NOMO-1 (cell line): ENCODE measurements at regions not wholly inside any gene's neighbourhood (a gene's known extent, or its start where the extent isn't known, plus 50 kb on each side); places are given as distances from the start of the nearest gene placed in this dataset.
"Not testable (repeated sequence)": the region's sequence is repeated elsewhere in the genome, so short reads cannot be mapped to it uniquely, and the experiment has no call there.

Experiments
- DNase-seq, 2 experiments: peaks; one replicate each; lab custom pipeline; 2025; ENCODE audit not compliant: unreplicated experiment in 2 of 2; lab: John Stamatoyannopoulos, UW

DNA sequence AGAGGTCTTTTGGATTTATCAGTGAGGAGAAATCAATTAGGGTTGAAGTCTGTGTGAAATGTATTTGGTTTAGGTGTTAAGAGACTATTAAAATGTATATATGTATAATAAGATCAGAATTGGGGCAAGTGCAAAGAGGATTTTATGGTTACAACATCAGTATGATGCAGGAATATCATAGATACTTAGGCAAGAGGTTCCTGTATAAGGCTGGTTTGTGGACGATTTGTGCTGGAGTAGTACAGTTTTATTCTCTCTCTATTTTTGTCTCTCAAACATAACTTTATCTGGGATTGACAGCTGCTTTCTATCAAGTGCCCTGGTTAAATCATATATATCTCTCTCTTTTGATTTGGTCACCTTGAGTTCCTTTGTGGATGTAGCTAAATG lies 142.5 kb downstream of the CTH start:
- no peak for DNase-seq

DNA sequence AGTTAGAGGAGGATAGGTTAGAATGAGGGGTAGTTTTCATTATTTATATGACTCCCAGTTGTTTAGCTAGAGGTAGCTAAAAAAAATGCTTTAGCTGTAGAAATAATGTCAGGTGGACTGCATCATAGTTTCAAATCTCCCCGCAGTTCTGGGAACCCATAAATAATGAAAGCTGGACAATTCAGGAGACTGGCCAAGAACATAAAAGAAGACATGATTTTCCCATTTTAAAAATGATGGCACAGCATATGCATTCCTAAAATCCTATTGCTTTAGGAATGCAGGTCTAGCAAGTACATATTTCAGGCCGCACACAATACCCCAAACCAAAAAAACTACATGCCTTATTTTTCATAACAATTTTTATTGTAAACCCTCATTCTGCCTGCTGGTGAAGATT lies 143.3 kb downstream of the CTH start:
- no peak for DNase-seq

DNA sequence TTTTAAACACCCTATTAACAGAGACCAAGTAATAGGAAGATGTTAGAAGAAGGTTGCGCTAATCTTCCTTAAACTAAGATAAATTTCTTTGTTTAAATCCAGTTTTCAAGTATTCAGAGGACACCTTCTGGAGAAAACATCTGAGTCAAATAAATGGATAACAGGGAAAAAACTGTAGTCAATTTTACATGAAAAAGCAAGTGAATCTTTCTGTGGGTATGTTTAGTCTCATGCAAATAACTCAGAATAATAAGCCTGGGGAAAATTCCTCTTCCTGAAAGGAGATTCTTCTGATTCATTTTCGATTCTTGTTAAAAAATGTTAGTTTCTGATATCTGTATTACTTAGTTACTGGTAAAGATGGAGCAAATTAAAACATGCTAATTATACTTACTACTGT lies 145.5 kb downstream of the CTH start:
- no peak for DNase-seq

GRCh38 chr1:70567167-70567566 lies 156.1 kb downstream of the CTH start:
- DNase-seq: no peak

- DNase-seq: no peak
These were observed 160.1 kb downstream of the CTH start for GRCh38 chr1:70571191-70571590.

DNA sequence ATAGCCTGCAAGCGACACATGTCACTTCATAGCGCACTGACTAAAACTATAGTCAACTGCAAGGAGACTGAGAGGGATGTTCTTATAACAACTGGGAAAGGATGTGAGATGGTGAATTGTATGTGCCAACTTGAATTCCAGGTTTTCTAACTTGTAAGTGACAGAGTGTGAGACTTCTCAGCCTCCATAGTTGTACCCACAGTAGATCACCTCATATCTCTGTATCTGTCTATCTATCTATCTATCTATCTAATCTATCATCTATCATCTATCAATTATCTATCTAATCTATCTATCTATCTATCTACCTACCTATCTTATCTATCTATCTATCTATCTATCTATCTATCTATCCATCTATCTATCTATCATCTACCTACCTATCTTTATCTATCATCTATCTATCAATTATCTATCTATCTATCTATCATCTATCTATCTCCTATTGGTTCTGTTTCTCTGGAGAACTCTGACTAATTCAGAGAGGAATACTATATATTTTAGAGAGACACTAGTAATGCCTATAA lies 162.3 kb downstream of the CTH start:
- no peak for DNase-seq

DNA sequence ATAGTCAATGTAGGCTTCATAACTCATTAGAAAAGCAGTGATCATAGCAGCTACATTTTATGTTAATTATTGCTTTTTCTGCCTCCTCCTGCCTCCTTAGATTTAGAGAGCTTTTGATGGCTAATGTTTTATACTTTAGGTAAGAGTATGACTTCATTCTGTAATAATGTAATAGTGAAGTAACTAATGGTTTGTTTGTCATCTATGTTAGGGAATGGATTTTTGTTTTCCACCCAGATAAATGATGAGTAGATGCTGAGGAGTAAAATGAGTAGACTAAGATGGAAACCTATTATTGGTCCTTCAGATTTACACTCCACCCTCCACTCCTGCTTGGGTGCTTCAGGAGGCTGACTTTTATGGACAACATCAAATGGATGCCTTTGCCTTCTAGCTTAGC lies 170.6 kb downstream of the CTH start:
- no peak for DNase-seq

DNA sequence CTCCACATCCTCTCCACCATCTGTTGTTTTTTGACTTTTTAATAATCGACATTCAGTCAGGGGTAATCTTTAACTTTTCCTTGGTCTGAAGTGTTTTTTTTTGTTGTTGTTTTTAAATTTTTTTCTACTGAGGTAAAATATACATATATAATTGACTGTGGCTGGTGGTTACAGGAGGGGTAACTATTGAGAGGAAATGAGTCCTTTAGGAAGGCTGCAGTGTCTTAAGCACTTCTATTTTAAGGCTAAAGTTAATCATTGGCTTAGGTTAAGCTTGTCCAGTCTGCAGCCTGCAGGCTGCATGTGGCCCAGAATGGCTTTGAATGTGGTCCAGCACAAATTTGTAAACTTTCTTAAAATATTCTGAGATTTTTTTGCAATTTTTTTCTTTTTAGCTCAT lies 172.5 kb downstream of the CTH start:
- DNase-seq: no peak

- DNase-seq: no peak
These were observed 175.0 kb downstream of the CTH start for GRCh38 chr1:70586046-70586445.

DNA sequence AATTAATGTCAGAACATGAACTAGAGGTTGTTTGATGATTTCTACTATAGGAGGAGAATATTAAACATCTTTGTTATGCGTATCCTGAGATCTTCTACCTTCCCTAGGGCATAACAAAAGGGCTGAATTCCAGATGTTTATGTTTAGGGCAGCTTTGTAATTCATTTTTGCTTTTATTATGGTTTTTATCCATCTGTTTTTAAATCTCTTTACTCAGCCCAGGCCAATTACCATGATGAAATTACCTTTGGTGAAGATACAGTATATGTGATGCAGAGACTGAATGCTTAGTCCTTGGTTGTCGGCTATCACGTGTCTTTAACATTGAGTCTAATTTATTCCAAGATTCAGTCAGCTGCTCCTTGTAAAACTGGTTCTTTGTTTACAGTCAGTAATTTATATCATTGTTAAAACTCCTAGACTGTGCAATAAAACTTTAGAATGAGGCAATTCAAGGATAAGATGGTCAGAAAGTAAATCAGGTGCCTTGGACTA lies 176.9 kb downstream of the CTH start:
- DNase-seq: no peak

GRCh38 chr1:70593551-70593950 lies 182.5 kb downstream of the CTH start:
- not testable (repeated sequence) for DNase-seq

- DNase-seq: no peak
These were observed 197.7 kb downstream of the CTH start for GRCh38 chr1:70608815-70609214.

DNA sequence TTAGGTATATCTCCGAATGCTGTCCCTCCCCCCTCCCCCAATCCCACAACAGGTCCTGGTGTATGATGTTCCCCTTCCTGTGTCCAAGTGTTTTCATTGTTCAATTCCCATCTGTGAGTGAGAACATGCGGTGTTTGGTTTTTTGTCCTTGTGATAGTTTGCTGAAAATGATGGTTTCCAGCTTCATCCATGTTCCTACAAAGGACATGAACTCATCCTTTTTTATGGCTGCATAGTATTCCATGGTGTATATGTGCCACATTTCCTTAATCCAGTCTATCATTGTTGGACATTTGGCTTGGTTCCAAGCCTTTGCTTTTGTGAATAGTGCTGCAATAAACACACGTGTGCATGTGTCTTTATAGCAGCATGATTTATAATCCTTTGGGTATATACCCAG lies 199.1 kb downstream of the CTH start:
- not testable (repeated sequence) for DNase-seq

- DNase-seq: no peak
These were observed 205.9 kb downstream of the CTH start for GRCh38 chr1:70616946-70617345.

DNA sequence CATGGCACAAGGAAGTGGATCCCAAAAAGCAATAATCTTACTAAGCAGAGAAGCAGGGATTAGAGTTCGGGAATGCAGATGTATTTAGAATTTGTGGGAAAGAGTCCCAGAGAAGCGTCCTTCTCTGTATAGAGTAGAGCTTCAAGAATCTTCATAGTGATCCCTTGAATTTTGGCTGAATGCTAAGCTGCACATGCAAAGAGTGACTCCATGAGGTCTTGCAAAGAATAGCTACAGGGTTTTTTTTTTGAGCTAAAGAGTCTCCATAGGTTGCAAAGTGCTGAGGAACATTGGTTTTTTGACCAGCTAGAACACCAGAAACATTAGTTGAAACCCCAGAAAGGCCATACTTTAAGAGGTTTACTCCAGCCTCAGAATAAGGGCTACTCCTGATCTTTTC lies 206.7 kb downstream of the CTH start:
- DNase-seq: no peak

DNA sequence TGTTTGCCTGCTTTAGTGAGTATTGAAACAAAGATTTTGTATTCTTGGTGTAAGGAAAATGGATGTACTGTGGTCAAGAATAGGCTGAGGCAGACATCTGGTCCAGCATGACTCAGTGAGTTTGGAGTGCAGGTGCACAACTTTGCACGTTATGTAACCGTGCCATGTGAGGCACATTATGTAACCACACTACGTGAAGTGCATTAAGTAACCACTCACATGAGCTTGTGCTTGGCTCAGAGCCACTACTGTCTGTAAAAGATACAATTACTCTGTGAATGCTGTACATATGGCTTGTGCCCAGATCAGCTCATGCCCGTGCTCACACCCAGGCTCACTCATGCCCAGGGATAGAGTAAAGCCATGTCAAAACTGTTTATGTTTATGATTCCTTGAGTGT lies 216.8 kb downstream of the CTH start:
- no peak for DNase-seq

- DNase-seq: no peak
These were observed 217.9 kb downstream of the CTH start for GRCh38 chr1:70628973-70629372.

GRCh38 chr1:70633004-70633403 lies 221.9 kb downstream of the CTH start:
- no peak for DNase-seq

GRCh38 chr1:70635868-70636267 lies 224.8 kb downstream of the CTH start:
- no peak for DNase-seq

DNA sequence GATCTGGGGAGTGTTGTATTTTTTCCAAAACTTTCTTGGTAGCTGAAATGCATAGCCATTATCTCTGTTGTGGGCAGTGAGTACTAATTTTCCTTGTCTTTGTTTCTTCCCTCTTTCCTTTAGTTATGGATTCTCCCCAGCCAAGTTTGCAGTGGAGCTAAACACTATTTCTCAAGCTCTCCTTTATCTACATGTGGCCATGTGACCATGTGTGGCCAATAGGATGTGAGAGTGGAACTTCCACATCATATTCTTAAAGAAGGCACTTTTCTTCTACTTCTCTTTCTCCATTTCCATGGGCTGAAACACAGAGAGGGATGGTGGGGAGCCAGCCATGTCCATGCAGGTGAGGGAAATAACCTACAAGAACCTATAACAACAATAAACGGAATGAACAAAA lies 230.8 kb downstream of the CTH start:
- no peak for DNase-seq

- no peak for DNase-seq
These were observed 245.3 kb downstream of the CTH start for GRCh38 chr1:70656361-70656760.

DNA sequence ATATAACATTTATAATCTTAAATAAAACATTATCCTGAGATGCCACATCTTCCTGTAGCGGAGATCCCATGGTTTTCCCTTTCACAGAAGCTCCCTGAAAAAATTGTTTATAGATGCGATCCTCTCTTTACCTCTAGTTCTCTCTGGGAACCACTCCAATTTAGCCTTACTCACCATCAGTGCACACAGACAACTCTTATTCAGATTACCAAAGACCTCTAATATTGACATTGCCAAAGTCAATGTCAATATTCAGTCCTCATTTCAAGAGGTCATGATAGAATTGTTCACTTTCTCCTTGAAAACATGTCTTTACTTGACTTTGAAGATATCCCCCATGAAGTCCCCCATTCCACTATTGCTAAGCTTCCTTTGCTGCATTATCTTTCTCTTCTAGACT lies 248.8 kb downstream of the CTH start:
- no peak for DNase-seq

DNA sequence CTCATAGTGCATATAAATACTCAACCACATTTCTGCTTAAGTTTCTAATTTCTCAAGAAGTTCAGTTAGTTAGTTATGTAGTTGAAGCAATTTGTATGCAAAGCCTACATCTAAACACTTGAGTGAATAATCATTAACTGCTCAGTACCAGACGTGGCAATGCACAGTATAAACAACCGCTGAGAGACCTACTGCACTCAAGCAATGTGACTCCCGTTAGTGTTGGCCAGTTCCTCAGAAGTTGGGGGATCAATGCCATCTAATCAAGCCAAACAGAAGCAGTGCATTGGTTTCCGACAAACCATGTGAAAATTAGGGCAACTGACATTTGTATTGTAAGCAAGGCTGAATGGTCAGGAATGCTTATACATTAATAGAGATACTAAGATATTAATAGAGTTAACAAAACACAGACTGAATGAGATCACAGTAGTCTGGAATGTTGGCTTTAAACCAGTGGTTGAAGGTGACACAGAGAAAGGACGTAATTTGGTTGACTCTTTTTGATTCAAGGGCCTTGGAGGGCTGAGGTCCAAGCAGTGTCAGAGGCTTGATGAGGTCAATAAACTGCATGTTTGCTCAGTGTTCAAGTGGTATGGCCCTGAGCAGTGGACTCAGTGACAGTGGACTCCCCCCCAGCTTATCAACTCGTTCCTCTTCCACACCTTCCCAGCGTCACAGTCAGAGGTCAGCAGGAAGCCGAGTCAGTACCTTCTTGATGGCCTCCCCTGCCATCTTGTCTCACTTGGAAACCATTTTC lies 255.5 kb downstream of the CTH start:
- no peak for DNase-seq
